Stimulated activated effector memory CD8-positive, alpha-beta T cell treated with anti-CD3 and anti-CD28 coated beads, Interleukin-12 subunit alpha, Interleukin-12 subunit beta, amount 100 ng/mL, for 72 hours (primary cell): ENCODE measurements at regions not wholly inside any gene's neighbourhood (a gene's known extent, or its start where the extent isn't known, plus 50 kb on each side); places are given as distances from the start of the nearest gene placed in this dataset.

ENCODE experiments used
- ATAC-seq: fragments of 150-1000 bp; cut with Tn5 transposase; 2 replicates; pipeline ENCODE4 v1.10.0; 2021
- DNase-seq, 2 donors: peaks; one replicate each; pipeline ENCODE4 v3.0.0; 2021 to 2022; ENCODE audit warnings: low spot score in 2 of 2
- H3K27ac Mint-ChIP-seq: one replicate; pipeline ENCODE4 v1.8.0; 2022; ENCODE audit warnings: mild to moderate bottlenecking, mixed read lengths
- H3K36me3 Mint-ChIP-seq: one replicate; pipeline ENCODE4 v1.8.0; 2022; ENCODE audit warnings: mild to moderate bottlenecking, mixed read lengths
- H3K4me1 Mint-ChIP-seq: one replicate; pipeline ENCODE4 v1.8.0; 2022; ENCODE audit warnings: mixed read lengths
- H3K4me3 Mint-ChIP-seq: one replicate; pipeline ENCODE4 v1.8.0; 2022; ENCODE audit warnings: mild to moderate bottlenecking, mixed read lengths
- H3K9me3 Mint-ChIP-seq: one replicate; pipeline ENCODE4 v1.8.0; 2022; ENCODE audit warnings: mixed read lengths

DNA sequence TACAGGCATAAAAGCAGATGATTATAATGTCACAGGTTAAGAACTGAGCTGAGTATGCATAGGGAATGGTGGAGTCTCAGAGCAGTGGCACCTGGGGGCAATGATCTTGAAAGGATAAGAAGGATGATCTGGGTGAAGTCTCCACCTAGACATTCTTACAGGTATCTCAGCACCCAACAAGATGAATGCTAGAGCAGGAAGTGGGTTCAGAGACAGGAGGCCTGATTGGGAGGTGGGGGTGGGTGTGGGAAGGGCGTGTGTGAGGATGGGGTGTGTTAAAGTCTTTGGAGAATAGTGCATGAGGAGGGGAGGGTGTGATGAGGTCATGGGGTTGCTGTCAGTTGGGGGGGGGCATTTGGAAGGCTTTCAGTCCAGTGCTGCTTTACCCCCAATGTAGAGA lies 78.8 kb upstream of the UPP2 start:
- Mint-ChIP-seq H3K27ac (no peak overlapping the region), H3K4me3 (no peak overlapping the region), H3K9me3 (no peaks in the 10 kb centered on the region), H3K36me3 (no peaks in the 10 kb centered on the region), H3K4me1 (no peaks in the 10 kb centered on the region)
- DNase-seq (no peak), ATAC-seq (no peak)

DNA sequence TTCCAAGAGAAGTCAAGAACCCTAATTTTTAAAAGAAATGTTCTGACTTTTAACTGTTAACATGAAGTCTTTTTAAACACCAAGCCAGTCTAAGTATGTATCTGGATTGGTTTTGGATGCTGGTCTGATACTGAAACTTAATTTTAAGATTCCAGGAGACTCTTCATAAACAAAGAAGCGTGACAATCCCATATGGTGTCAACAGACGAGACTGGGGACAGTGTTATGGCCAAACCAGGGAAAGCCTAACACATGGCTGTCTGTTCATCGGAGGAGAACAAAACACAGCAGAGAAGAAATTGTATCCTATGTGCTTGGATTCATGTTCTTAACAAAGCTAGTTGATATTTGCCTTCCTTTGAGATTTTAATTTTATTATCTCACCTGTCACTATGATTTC lies 80.5 kb upstream of the UPP2 start:
- no peaks in the 10 kb centered on the region for H3K36me3 Mint-ChIP-seq
- no peak for DNase-seq
- no peak overlapping the region for H3K27ac Mint-ChIP-seq
- H3K4me3 Mint-ChIP-seq, result no peak overlapping the region
- no peaks in the 10 kb centered on the region for H3K9me3 Mint-ChIP-seq
- no peaks in the 10 kb centered on the region for H3K4me1 Mint-ChIP-seq
- ATAC-seq, result no peak

DNA sequence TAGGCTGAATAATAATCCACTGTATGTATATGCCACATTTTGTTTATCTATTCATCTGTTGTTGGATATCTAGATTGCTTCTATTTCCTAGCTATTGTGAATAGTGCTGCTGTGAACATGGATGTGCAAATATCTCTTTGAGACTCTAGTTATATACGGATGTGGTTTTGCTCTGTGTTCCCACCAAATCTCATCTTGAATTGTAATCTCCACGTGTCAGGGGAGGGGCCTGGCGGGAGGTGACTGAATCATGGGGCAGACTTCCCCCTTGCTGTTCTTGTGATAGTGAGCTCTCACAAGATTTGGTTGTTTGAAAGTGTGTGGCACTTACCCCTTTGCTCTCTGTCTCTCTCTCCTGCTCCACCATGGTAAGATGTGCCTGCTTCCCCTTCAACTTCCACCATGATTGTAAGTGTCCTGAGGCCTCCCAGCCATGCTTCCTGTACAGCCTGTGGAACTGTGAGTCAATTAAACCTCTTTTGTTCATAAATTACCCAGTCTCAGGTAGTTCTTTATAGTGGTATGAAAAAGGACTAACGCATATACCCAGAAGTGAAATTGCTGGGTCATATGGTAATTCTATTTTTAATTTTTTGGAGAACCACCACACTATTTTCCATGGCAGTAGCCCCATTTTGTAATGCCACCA lies 86.1 kb upstream of the UPP2 start:
- H3K36me3 Mint-ChIP-seq, result no peaks in the 10 kb centered on the region
- DNase-seq, result no peak

DNA sequence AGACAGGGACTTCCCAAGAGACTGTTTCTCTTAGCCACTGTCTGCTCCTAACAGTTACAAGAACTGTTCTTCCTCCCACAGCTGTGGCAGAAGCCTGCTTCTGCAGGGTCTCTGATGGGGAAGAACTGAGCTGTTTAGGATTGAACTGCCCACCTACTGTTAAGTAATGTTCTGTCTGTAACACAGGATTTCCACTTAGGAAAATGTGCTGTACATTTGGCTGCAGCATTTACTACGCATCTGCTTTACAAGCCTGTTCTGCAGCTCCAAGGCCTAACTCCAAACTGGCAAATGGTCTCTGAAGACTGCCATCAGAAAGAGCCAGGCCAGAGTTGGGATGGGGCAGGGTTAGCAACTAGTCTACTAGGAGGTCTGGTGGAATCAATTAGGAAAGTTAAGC lies 87.8 kb upstream of the UPP2 start:
- no peak for ATAC-seq
- Mint-ChIP-seq H3K4me3 (no peak overlapping the region), H3K4me1 (peaks cover 9% of the 10 kb centered on the region), H3K27ac (no peak overlapping the region), H3K36me3 (no peaks in the 10 kb centered on the region), H3K9me3 (no peaks in the 10 kb centered on the region)
- DNase-seq, result no peak

More for the DNA sequence above, 86.1 kb upstream of the UPP2 start:
- Mint-ChIP-seq H3K27ac (no peak overlapping the region), H3K9me3 (no peaks in the 10 kb centered on the region), H3K4me1 (peaks cover 9% of the 10 kb centered on the region), H3K4me3 (no peak overlapping the region)
- peak; percentile 42 for ATAC-seq

DNA sequence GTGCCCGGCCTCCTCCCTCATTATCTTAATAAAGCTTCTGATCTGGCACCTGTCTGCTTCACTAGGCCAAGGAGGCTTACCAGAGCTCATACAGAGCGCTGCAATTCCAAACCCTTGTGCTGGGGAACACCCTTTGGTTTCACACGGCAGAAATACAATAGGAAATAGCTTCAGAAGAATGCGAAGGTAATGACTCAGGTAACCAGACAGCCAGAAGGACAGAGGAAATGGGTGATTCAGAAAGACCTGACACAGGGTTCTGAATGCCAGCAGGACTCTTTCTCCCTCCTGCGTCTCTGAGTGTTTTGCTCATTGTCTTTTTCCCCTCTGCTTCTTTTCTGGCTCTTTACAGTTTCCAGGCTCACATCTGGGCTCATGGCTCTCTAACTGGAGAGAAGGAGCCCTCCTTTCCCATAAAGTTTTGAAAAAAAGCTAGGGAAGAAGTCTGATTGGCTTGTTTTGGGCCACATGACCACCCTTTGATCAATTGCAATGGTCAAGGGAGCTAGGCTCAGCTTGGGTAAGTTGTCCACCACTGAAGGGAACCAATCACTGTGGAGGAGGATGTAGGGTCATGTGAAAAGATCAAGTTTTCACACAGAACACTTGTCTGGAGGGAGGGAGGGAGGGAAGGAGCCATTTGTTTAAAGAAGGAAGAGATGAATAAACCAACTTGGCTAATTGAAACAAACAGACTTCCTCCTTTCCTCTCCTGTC lies 90.5 kb upstream of the UPP2 start:
- DNase-seq, result peak in 1 of 2 donors; percentile 38
- Mint-ChIP-seq H3K9me3 (no peaks in the 10 kb centered on the region), H3K4me3 (no peak overlapping the region), H3K4me1 (peaks cover 14% of the 10 kb centered on the region), H3K36me3 (no peaks in the 10 kb centered on the region), H3K27ac (no peak overlapping the region)
- ATAC-seq, result peak; percentile 73

DNA sequence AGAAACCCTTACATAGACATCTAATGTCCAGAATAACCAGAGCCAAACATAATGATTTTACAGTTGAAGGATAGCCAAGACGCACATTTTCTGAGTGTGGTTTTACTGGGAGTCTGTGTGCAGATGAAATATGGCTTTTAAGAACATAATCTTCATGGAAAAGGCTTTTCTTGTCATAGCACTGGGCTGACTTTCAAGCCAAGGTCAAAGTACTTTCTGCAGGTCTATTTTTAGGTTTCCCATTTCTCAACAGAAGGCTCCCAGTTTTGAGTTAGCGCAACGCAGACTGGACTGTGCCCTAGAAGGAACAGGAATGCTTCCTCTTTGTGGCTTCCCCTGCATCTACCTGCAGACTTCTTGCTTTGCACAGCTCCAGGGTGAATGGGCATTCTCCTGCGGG lies 92.3 kb upstream of the UPP2 start:
- H3K9me3 Mint-ChIP-seq, result no peaks in the 10 kb centered on the region
- H3K36me3 Mint-ChIP-seq, result no peaks in the 10 kb centered on the region
- DNase-seq (peak in 1 of 2 donors; percentile 40), ATAC-seq (no peak)
- H3K4me3 Mint-ChIP-seq, result no peak overlapping the region
- peaks cover 6% of the 10 kb centered on the region for H3K4me1 Mint-ChIP-seq
- no peak overlapping the region for H3K27ac Mint-ChIP-seq

DNA sequence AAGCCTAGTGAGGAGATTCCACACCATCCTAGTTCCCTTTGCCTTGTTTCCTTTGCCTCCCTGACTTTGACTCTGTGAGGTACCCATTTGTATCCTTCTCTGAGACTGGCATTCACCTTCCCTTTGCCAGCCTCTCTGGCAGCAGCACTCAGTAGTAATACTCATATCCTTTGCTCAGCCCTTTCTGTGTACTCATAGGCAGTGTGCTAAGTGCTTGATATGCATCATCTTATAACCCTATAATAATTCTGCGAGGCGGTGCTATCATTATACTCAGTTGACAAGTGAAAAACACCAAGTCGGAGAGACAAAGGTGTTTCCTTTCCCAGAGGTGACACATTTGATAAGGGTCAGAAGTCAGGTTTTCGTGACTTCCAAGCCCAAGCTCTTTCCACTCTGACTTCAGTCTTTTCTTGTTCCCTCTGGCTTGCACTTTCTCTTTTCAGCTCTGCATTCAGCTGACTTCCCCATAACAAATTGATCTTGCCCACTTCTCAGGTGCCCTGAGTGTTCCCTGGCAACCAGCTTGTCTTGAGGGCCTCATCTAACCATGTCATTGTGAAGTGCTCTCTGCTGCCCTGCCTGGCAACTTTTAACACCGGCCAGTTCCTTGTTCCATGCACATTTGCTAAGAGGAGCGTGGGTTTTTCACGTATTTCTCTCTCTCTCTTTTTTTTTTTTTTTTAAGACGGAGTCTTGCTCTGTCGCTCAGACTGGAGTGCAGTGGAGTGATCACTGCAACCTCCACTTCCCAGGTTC lies 94.5 kb upstream of the UPP2 start:
- H3K9me3 Mint-ChIP-seq, result no peaks in the 10 kb centered on the region
- no peak overlapping the region for H3K4me3 Mint-ChIP-seq
- H3K36me3 Mint-ChIP-seq, result no peaks in the 10 kb centered on the region
- ATAC-seq (peak; percentile 57), DNase-seq (no peak)
- H3K4me1 Mint-ChIP-seq, result peaks cover 6% of the 10 kb centered on the region
- H3K27ac Mint-ChIP-seq, result no peak overlapping the region

DNA sequence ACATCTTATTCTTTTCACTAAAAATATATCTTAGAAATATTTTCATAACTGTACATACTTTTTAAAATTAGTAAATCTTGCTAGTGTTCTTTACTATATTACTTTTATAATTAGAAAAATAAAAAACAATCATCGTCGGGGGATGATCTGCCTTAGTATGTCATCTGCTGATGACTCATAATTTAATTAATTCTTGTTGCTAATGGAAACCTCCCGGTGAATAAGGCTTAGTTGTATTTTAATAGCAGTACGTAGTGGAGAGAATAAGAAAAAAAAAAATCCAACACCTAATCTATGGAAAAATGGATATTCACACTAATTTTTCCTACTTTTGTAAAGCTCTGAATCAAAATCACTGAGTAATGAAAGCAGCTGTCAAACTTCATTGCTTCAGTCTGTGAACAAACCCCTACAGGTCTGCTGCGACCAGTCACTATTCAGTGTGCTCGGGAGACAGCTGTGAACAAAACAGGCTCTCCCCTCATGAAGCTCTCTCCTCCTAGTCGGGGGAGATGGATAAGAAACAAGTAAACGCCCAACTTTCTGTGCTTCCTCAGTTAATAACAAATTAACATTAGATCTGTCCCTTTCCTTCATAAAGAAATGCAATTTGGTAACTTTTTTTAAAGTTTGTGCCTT lies 97.4 kb upstream of the UPP2 start:
- H3K9me3 Mint-ChIP-seq, result no peaks in the 10 kb centered on the region
- no peak overlapping the region for H3K4me3 Mint-ChIP-seq
- DNase-seq (no peak), ATAC-seq (no peak)
- no peaks in the 10 kb centered on the region for H3K36me3 Mint-ChIP-seq
- no peak overlapping the region for H3K27ac Mint-ChIP-seq
- H3K4me1 Mint-ChIP-seq, result peaks cover 6% of the 10 kb centered on the region

DNA sequence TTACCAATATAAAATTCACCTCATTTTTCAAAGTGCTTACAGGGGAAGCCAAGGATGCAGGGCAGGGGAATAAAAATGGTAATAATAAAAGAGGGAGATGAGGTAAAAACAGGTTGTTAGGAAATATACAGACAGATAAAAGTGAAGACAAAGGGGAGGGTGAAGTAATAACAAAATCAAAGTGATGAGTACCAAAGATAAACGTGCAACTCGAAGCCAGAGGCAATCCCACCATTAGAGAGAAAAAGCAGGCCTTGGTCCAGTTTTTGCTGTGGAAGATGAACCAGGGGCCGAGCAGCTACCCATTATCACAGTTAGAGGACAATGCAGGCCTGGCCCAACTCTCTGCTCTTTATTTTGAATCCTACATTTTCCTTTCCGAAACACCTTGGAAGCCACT lies 99.6 kb upstream of the UPP2 start:
- H3K27ac Mint-ChIP-seq, result no peak overlapping the region
- DNase-seq, result peak in 1 of 2 donors; percentile 26
- no peaks in the 10 kb centered on the region for H3K36me3 Mint-ChIP-seq
- peaks cover 3% of the 10 kb centered on the region for H3K9me3 Mint-ChIP-seq
- no peak for ATAC-seq
- peaks cover 1% of the 10 kb centered on the region for H3K4me1 Mint-ChIP-seq
- H3K4me3 Mint-ChIP-seq, result no peak overlapping the region

DNA sequence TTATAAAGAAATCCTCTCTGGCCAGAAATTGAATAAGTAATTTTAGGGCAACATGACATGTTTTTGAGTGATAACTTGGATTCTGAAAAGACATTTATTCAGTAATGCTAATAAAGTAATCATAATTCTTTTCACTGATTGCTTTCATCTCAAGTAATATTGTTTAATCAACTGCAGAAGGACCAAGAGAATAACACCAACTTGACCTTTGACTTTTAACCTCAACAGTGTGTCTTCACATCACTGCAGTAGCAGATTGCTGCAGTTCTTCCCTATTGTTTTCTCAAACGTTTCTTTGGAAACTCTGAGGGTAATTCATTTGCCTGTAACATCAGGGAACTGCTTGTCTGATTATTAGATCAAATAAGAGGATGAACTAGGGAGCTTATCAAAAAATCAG lies 104.9 kb upstream of the UPP2 start:
- H3K4me1 Mint-ChIP-seq, result no peaks in the 10 kb centered on the region
- ATAC-seq, result no peak

DNA sequence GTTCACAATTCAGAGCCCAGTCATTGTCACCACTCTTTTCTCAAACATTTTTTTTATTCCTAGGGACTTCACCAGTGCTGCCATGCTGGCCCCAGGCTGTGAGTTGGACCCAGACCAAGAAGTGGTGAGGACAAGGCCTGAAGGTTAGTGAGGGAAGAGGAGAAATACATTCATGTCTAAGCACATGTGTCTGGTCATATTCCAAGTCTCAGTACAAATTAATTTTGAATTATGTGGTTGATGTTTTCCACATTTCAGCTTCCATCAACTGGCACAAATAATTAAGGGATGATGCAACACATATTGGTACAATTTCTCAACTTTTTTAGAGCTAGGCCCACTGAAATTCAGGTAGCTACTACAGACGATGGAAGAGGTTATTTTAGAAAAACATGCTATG lies 106.6 kb upstream of the UPP2 start:
- H3K4me1 Mint-ChIP-seq, result no peaks in the 10 kb centered on the region
- H3K27ac Mint-ChIP-seq, result no peak overlapping the region
- peaks cover 3% of the 10 kb centered on the region for H3K9me3 Mint-ChIP-seq
- DNase-seq (no peak), ATAC-seq (no peak)
- no peak overlapping the region for H3K4me3 Mint-ChIP-seq
- no peaks in the 10 kb centered on the region for H3K36me3 Mint-ChIP-seq

More for the DNA sequence above, 104.9 kb upstream of the UPP2 start:
- no peaks in the 10 kb centered on the region for H3K36me3 Mint-ChIP-seq
- H3K27ac Mint-ChIP-seq, result no peak overlapping the region
- peaks cover 3% of the 10 kb centered on the region for H3K9me3 Mint-ChIP-seq
- DNase-seq, result no peak
- H3K4me3 Mint-ChIP-seq, result no peak overlapping the region

DNA sequence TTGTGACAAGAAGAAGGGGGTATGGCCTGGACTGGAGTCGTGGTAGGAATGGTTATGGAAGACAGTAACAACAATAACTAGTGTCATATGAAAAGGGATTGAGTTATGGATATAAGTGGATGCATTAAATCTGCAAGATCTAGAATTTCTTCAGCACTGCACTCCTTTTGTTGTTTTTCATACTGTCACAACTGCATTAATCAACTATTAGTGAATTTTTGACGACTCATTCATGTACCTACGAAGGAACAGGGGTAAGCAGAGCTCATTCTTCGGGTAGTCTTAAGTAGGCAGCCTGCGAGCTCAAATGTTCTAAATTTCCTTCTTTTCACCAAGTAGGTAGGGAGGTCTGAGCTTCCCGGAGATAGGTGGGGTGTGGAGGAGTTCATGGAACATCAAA lies 109.7 kb upstream of the UPP2 start:
- DNase-seq (no peak), ATAC-seq (no peak)
- no peaks in the 10 kb centered on the region for H3K9me3 Mint-ChIP-seq
- H3K27ac Mint-ChIP-seq, result no peak overlapping the region
- H3K4me3 Mint-ChIP-seq, result no peak overlapping the region
- H3K36me3 Mint-ChIP-seq, result no peaks in the 10 kb centered on the region
- H3K4me1 Mint-ChIP-seq, result no peaks in the 10 kb centered on the region

DNA sequence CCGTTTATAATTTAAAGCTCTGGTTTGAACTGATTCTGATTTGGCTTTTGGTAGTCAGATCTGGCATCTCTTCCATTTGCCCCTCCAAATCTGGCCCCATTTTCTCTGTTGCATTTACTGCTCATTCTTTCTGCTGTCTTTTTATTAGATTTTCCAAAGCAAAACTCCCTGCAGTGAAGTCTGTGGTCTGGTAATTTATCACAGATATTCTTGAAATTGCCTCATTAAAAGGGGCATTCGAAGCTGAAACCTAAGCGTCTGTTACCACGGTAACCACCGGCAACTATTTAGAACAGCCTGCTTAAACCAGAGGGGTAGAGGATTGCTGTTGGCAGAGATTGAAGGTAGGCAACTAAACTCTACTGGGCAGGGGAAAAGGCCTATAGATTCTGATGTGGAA lies 111.5 kb upstream of the UPP2 start:
- Mint-ChIP-seq H3K4me1 (no peaks in the 10 kb centered on the region), H3K9me3 (no peaks in the 10 kb centered on the region), H3K36me3 (no peaks in the 10 kb centered on the region), H3K27ac (no peak overlapping the region), H3K4me3 (no peak overlapping the region)
- DNase-seq (no peak), ATAC-seq (no peak)

DNA sequence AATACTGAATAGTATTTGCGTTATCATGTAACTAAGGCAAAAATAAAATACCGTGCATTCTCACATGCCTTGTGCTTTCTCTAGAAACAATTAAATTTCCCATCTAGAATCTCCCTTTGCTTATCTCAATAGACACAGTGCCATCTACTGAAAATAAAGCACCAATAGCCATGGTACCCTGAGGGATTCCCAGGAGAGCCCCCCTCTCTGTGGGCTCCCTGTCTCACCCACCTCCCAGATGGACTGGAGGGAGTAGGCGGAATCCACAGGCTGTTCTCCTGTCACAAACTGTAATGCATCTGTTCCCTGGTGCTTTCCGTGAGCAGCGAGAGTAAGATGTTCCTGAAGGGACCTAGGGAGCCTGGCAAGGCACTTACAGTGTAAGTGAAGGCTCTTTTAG lies 112.4 kb upstream of the UPP2 start:
- no peak overlapping the region for H3K27ac Mint-ChIP-seq
- no peaks in the 10 kb centered on the region for H3K9me3 Mint-ChIP-seq
- no peak for ATAC-seq
- H3K4me3 Mint-ChIP-seq, result no peak overlapping the region
- no peaks in the 10 kb centered on the region for H3K36me3 Mint-ChIP-seq
- no peak for DNase-seq
- no peaks in the 10 kb centered on the region for H3K4me1 Mint-ChIP-seq

DNA sequence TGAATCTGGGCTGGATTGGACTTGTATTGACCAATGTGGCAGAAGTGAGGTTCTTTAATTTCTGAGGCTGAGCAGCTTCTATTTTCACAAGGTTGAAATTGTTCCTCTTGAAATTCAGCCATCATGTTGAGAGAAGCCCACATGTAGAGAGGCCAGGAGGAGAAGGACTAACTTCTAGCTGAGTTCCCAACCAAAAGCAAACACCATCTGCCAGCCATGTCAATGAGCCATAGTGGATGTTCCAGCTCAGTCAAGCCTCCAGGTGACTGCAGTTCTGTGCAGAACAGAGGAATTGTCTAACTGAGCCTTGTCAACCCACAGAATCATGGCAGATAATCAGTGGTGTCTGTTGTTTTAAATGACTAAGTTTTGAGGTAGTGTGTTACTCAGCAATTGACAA lies 110.6 kb upstream of the ACVR1 start:
- H3K27ac Mint-ChIP-seq, result no peak overlapping the region
- ATAC-seq (no peak), DNase-seq (no peak)
- H3K4me3 Mint-ChIP-seq, result no peak overlapping the region
- H3K36me3 Mint-ChIP-seq, result no peaks in the 10 kb centered on the region
- H3K4me1 Mint-ChIP-seq, result no peaks in the 10 kb centered on the region
- H3K9me3 Mint-ChIP-seq, result peaks cover 4% of the 10 kb centered on the region
